K562 (cell line): ENCODE measurements at regions not wholly inside any gene's neighbourhood (a gene's known extent, or its start where the extent isn't known, plus 50 kb on each side); places are given as distances from the start of the nearest gene placed in this dataset.

ENCODE experiments used
- CCNT2 ChIP-seq: IDR thresholded peaks from 2 replicates; pipeline ENCODE4 v1.6.1; 2011; ENCODE audit warnings: borderline replicate concordance, low read depth, mild to moderate bottlenecking, moderate library complexity, mixed read lengths, low read length; ENCODE audit not compliant: insufficient read length; ENCODE audit errors: extremely low read depth
- DMBX1 ChIP-seq: fragments of 250-450 bp; sonication (Bioruptor Pico); IDR thresholded peaks from 2 replicates; pipeline ENCODE4 v1.8.0; 2022; ENCODE audit warnings: inconsistent platforms, mild to moderate bottlenecking, moderate library complexity, borderline replicate concordance
- ELF2 ChIP-seq: fragments of 250-450 bp; sonication (Bioruptor Pico); IDR thresholded peaks from 2 replicates; pipeline ENCODE4 v1.5.0; 2021; ENCODE audit warnings: mild to moderate bottlenecking
- HDGF ChIP-seq: fragments of 450-650 bp; IDR thresholded peaks from 2 replicates; pipeline ENCODE4 v1.6.1; 2016
- HMBOX1 ChIP-seq: sonication (generic); IDR thresholded peaks from 2 replicates; pipeline ENCODE4 v1.6.1; 2016
- HMGXB4 ChIP-seq: sonication (generic); formaldehyde crosslinking; IDR thresholded peaks from 2 replicates; pipeline ENCODE4 v1.8.1; 2023; ENCODE audit warnings: mild to moderate bottlenecking, missing genetic modification reagents
- HOMEZ ChIP-seq: fragments of 250-450 bp; sonication (Bioruptor Pico); IDR thresholded peaks from 2 replicates; pipeline ENCODE4 v1.4.0; 2020; ENCODE audit warnings: mild to moderate bottlenecking, moderate library complexity
- LARP7 ChIP-seq: fragments of 450-650 bp; IDR thresholded peaks from 2 replicates; pipeline ENCODE4 v1.6.1; 2016
- PML ChIP-seq: IDR thresholded peaks from 2 replicates; pipeline ENCODE4 v1.6.1; 2012; ENCODE audit warnings: low read length, inconsistent platforms
- RUNX1 ChIP-seq: sonication (generic); IDR thresholded peaks from 2 replicates; pipeline ENCODE4 v1.6.1; 2016; ENCODE audit warnings: antibody characterized with exemption, low read depth
- TEAD4 ChIP-seq, 2 experiments: sonication (generic) in 1 of 2; formaldehyde crosslinking in 1 of 2; IDR thresholded peaks; 2 replicates each; pipeline versions ENCODE4 v1.6.1 to v1.8.0; 2012 to 2022; ENCODE audit warnings: borderline replicate concordance in 1 of 2, inconsistent platforms in 1 of 2, low read length in 1 of 2, mild to moderate bottlenecking in 1 of 2, missing genetic modification reagents in 1 of 2
- TSHZ1 ChIP-seq: fragments of 250-450 bp; sonication (Bioruptor Pico); IDR thresholded peaks from 2 replicates; pipeline ENCODE4 v1.4.0; 2020; ENCODE audit warnings: mild to moderate bottlenecking, moderate library complexity
- ZBTB12 ChIP-seq: fragments of 250-450 bp; sonication (Bioruptor Pico); IDR thresholded peaks from 2 replicates; pipeline ENCODE4 v1.4.0; 2020
- ZC3H8 ChIP-seq: fragments of 450-650 bp; IDR thresholded peaks from 2 replicates; pipeline ENCODE4 v1.6.1; 2017
- ZNF212 ChIP-seq: fragments of 450-650 bp; formaldehyde crosslinking; IDR thresholded peaks from 2 replicates; pipeline ENCODE4 v1.4.0; 2020; ENCODE audit warnings: mild to moderate bottlenecking
- ZNF253 ChIP-seq: fragments of 250-450 bp; sonication (Bioruptor Pico); conservative IDR thresholded peaks from 2 replicates; pipeline ENCODE4 v1.6.1; 2021; ENCODE audit warnings: mild to moderate bottlenecking
- ZNF395 ChIP-seq: fragments of 200-800 bp; sonication (Bioruptor generic); IDR thresholded peaks from 2 replicates; pipeline ENCODE4 v1.6.1; 2017; ENCODE audit warnings: missing genetic modification characterization, missing compliant biosample characterization

GRCh38 chr3:14252321-14253021, 73.9 kb downstream of the LSM3 start (continued):
- no peak for TF ChIP-seq HOMEZ
- TF ChIP-seq ZC3H8: no peak
- peak; percentile 36; the same call in 1 of the 2 replicates for TF ChIP-seq ZBTB12 (CRISPR knock-in tag)
- no peak for TF ChIP-seq HMGXB4
- peak; percentile 39; the same call in 1 of the 2 replicates for TF ChIP-seq PML
- no peak for TF ChIP-seq CCNT2
- peak; percentile 37; the same call in 1 of the 2 replicates for TF ChIP-seq TEAD4 (IDR thresholded peaks at IDR 0.05; ENCODE audit: low read length)
- no peak for TF ChIP-seq TEAD4 (CRISPR knock-in tag; IDR thresholded peaks at IDR 0.05; ENCODE audit: borderline replicate concordance)
- 0 out of 2 replicates have a peak, but pooled peaks have one; percentile 17 for TF ChIP-seq TSHZ1 (CRISPR knock-in tag)
- no peak for TF ChIP-seq ZNF212 (CRISPR knock-in tag)
- TF ChIP-seq HMBOX1: peak; percentile 62; the same call in 1 of the 2 replicates
- no peak for TF ChIP-seq ZNF253 (CRISPR knock-in tag)
- TF ChIP-seq ZNF395 (CRISPR knock-in tag): peak; percentile 80
- 0 out of 2 replicates have a peak, but pooled peaks have one; percentile 42 for TF ChIP-seq ELF2 (CRISPR knock-in tag)
- peak; percentile 77 for TF ChIP-seq DMBX1
- 0 out of 2 replicates have a peak, but pooled peaks have one; percentile 67 for TF ChIP-seq HDGF
- TF ChIP-seq LARP7: peak; percentile 60; the same call in 1 of the 2 replicates
- no peak for TF ChIP-seq RUNX1
